Fibroblast of skin of scalp (primary cell): ENCODE measurements at regions not wholly inside any gene's neighbourhood (a gene's known extent, or its start where the extent isn't known, plus 50 kb on each side); places are given as distances from the start of the nearest gene placed in this dataset.

Source experiments
- DNase-seq: peaks from one replicate; pipeline ENCODE4 v3.0.0-alpha.2; 2013

DNA sequence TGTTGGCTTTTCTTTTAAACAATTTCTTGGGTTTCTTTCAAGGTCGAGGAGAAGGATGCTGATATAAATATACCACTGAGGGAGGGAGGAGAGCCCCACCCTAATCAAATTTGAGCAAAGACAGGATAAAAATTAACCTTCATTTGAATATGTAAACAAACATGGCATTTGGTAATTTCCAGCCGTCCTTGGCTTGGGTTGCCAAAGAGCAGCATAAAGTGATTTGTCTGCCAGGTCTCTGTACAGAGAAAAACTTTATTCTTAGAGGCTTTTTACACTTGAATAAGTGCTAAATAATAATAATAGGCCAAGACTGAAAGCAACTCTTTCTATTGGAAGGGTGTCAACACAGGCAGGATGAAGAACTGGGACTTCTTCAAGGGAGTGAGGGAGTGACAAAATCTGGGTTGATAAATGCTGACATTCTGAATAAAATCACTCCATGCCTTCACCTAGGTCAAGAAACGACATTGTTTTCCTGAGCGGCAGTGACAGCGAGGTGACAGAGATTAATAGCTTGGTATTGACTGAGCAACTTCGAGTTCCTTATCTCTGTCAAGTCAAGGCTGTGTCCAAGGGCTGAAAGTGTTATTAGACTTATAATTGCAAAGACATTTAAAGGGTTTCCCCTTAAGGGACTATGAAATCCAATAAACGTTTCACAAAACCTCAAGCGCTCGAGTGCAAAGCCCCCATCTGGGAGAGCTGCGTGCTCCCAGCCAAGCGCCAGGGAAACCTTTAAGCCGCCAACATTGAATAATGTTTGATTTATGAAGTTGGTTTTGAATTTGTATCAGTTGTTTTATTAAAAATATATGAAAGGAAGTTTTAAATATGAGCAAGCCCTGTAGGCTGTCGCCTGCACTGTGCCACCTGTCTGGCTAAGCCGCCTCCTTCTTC, 269.5 kb upstream of the N4BP1 start:
- no peak for DNase-seq

DNA sequence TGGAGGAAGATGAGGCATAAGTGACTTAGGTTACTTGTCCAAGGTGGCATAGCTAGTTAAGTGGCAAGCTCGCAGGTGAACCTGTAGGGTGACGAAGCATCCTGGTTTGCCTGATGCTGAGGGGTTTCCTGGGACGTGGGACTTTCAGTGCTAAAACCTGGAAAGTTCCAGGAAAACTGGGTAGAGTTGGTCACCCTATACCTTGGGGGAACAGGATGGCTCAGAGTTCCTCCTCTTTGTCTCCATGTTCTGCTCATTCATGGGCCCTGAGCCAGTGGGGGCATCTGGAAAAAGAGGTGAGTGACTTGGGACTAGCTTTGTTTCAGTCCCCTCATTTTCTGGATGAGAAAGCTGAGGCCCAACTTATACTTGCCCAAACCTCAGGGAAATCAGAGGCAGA, 268.0 kb upstream of the N4BP1 start:
- DNase-seq = no peak

DNA sequence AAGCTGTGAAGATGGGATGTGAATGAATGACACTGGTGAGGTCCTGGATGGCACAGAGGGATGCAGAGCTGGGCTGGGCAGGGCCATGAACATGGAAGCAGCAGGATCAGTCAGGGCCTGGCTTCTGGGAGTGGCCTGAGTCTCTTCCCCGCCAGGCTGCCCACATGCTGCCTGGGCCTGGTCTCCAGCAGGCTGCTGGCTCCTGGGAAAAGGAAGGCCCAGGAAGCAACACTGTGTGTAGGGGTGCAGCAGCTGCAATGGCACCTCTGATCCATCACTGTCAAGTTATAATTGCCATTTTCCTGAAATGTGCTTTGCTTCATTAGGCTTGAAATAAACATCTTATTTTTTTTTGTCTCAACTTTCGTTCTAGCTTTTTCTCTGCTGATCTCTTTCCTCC, 260.2 kb upstream of the N4BP1 start:
- DNase-seq = no peak

DNA sequence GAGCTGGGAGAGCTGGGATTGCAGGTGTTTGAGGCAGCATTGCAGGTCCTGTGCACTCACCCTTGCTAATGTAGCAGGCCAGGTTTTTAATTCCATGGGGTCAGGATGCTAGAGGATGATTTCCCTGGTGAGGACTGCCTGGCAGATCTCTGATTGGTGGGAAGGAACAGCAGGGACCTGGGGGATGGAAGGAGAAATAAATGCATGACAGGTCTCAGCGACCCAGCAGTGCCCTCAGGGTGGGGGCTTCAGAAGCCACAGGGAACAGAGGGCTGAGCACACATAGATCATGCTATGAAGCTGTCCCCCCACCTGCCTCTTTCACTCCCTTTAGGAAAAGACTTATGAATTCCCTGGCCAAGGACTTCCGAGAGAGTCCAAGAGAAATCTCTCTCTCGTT, 255.5 kb upstream of the N4BP1 start:
- no peak for DNase-seq

DNA sequence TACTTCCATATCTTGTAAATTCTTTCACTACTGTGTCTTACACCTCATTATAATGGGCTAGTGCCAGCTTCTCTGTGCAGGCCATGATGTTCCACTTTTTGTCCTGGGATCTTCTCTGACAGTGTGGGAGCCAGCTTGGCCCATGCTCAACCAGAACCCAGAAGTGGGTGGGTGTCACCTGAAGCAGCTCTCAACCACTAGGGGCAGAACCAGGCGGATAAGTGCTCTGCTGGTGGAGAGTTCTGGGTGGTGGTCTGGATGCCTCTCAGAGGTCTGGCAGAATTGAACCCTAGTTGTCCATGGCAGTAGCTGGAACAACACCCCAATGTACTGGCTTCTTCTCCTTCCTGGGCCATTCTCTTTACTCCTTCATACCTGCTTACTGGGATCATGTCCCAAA, 254.1 kb upstream of the N4BP1 start:
- DNase-seq = no peak

DNA sequence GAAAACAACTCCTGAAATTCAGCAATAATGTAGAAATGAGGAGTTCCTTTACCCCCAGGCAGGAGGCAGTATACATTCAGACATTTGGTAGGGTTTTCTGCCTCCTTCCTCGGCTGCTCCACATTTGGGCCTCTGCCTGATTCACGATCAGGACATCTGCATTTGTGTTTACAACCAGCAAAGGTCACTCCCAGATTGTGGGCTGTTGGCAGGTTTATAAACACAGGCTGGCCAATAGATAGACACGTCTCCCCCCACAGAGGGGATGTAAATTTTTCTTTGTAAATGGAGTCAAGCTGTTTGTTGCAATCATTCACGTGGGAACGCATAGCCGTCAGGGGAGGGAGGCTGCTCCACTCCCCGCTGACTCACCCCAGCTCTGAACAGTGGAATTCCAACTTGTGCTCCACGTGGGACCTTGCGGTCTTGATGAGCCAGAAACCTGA, 252.1 kb upstream of the N4BP1 start:
- peak; percentile 14 for DNase-seq

DNA sequence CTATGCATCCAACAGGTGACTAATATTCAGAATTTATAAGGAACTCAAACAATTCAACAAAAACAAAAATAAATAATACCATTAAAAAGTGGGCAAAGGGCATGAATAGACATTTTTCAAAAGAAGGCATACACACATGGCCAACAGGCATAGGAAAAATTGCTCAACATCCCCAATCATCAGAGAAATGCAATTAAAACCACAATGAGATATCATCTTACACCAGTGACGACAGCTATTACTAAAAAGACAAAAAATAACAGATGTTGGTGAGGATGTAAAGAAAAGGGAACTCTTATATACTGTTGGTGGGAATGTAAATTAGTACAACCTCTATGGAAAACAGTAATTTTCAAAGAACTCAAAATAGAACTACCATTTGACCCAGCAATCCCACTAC, 250.4 kb upstream of the N4BP1 start:
- no peak for DNase-seq

DNA sequence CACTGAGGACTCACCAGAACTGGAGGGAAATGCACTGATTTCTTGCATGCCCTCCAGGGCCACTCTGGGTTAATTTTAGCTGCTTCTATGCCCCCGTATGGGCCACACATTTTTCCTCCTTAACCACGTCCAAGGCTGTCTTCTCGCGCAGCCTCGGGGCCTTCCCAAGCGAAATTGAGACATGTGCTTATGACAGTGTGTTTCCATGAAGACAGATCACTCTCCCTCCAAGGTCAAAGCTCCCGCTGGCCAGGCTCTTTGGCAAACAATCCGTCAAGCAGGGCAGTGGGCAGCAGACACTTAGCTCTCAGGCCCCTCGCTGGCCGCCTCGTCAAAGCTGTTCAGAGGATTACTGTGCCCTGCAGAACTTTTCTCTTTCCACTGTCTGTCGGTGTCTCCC, 243.0 kb upstream of the N4BP1 start:
- no peak for DNase-seq

DNA sequence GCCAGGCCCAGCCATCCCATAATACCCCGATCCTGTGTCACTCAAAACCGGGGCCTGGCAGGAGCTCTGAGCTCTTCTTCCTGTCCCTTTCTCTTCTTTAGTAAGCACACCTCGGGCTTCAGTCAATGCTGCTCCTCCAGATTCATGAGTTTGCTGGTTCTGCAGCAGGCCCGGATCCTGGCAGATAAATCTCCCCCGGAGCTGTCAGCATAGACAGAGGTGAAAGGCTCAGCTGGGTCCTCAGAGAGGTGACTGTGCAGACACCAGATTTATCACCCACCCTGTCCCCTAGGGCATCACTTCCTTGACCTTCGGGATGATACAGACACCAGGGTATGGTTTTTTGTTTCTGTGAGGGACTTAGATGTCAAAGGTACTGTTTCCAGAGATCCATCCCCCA, 242.5 kb upstream of the N4BP1 start:
- DNase-seq = no peak

DNA sequence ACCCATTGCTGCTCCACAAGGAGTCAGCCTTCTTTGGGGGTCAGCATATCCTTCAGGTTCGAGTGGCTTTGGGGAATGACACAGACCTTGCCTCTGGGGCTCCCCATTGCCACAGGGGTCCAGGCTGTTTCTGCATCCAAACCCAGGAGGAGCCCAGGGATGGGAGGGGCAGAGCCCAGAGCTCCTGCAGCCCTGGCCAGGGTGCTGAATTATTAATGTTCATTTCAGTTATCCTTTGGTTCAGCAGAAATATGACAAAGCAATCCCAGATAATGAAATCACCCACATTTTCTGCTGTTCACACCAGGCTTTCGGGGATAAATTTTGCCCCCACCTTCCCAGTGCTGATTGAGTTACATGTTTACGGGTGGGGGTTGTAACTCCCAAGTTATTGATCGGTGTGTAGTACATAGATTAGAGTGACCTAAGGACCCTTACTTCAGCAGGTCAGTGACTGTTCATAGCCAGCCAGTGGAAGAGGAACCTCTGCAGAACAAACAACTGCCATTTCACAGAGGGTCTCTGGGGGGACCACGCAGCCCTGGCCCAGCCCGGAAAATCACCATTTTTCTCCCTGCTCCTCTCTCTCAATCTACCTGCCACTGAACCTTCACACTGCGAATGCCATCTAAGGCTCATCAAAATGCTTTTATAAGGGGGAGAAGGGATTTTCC, 240.3 kb upstream of the N4BP1 start:
- no peak for DNase-seq

DNA sequence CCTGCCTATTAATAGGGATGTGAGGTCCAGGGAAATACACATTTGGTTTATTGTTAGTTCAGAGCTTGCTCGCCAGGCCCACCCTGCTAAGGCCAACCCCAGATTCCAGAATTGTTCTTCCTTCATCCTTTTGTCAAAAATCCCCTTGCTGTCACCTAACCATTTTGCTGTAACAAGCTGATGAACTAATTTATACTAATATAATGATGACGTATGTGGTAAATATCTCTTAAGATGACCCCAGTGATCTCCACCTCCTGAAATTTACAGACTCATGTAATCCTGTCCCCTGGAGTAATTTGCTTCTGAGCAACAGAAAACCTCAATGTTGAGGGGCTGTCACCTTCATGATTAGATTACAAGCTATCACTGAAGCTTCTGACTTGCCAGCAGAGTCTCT, 236.3 kb upstream of the N4BP1 start:
- DNase-seq = no peak

DNA sequence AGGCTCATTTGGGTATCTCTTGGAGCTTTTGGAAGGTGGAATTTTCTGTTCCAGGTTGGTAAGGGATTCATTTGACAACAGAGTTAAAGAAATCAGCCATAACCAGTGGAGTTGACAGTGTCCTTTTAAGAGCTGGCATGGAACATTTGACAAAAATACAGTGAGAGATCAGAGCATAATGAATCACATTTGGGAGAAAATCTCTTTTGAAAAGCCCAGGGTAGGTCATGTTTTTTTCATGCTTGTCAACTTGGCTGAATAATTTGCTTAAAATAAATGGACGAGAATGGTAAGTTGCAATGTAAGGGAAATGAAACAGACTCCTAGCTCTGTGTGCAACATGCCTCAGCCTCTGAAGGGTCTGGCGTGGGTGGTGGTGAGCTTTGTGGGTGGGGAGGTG, 235.3 kb upstream of the N4BP1 start:
- DNase-seq = no peak

DNA sequence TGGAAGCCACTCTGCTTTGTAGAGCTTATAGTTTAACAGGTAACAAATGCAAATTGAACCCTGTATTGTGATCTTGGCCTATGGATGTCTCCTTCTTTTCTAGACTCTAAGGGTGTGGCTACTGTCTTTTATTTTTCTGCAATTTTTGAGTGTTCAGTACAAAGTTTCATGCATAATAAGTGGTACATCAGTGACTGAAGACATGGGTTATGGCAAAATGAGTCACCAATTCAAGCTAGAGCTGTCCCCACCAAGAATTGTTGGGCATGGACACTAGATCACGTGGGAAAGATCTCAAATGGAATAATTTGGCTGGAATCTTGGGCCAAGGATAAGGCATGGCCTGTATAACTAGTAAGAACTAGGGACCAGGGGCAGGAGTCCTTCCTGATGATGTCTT, 228.4 kb upstream of the N4BP1 start:
- no peak for DNase-seq

DNA sequence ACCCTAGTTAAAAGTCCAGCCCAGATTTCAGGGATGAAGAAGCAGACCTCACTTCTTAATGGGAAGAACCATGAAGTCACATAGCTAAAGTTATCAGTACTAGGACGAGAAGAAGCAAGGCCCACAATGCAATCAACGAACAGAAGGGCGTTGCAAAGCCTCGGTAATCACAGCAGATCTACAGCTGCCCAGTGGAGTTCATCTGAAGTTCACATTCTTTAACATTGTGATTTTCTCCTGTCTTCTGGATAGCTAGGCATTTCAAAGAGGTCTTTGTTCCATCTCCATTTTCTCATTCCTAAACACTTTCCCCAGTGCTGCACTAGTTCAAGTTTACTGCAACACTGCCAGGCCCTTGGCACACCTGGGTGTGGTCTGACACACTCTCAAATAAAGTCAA, 226.7 kb upstream of the N4BP1 start:
- DNase-seq = no peak

DNA sequence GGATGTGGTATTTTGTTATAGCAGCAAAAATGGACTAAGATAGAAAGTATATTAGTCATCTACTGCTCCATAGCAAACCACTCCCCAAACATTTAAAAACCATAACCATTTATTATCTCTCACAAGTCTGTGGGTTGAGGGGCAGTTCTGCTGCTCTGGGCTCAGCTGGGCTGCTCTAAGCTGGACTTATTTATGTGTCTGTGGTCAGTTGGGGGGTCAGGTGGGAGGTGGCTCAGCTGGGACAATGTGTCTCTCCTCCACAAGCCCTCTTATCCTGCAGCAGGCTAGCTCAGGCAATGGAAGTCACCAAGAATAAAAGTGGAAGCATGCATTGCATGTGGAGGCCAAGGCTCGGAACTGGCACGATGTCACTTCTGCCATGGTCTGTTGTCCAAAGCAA, 226.1 kb upstream of the N4BP1 start:
- DNase-seq = no peak

DNA sequence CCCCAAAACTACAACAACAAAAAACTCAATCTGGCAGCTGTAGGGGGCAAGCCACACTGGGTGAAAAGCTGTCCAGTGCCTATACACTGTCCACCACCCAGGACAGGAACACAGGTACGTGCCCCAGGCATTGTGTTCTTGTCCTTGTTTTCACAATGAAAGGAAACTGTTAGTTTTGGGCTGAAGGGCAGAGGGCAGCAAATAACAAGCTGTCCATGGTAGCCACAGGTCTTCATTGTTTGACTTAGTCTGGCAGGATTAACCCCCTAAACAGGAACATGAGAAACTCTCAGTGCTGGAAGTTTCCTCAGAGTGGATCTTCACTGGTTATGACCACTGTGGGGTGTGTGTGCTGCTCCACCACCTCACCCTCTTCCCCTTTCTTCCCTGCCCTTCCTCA, 224.6 kb upstream of the N4BP1 start:
- no peak for DNase-seq

DNA sequence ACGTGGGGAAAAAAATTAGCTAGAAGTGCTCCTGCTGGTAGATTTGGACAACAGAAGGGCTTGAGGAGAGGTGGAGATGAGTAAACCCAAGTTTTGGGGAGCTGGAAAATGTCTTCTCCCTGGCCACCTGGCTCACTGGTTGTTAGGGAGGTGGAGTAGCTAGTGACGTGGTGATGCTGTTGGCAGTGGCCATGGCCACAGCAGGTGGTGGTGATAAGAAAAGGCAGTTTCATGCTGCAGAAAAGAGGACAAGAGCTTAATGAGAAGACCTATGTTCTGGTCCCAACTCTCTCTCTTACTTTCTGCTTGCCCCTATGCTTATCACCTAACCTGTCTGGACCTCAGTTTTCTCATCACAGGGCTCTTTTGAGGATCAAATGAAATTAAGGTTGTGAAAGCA, 223.5 kb upstream of the N4BP1 start:
- DNase-seq = no peak

DNA sequence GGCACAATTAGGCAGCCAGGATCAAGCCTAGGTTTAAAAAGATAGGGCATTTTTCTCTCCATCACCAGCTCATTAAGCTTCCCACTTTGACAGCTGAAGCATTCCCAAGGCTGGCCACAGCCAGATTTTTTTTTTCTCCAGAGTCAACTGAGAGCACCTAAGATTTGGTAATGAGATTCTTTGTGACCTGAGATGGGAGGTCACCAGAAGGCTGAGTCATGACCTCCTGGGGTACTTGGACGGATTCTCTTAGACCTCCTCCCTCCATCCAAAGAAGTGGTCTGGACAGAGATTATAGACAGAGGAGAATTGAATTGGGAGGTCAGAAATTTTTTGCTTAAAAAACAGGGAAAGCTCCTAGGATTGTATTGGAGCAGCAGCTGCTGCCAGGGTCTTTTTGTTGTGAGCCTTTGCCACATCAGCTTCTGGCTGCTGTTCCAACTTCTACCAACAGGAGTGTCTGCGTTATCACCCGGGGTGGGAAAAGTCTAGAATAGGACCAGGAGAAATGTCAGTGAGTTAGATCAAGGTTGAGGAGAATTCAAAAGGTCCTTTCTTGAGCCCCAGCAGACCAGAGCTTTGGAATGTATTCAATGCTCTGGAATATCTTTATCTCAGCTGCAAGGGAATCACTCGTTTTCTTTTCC, 221.2 kb upstream of the N4BP1 start:
- no peak for DNase-seq

DNA sequence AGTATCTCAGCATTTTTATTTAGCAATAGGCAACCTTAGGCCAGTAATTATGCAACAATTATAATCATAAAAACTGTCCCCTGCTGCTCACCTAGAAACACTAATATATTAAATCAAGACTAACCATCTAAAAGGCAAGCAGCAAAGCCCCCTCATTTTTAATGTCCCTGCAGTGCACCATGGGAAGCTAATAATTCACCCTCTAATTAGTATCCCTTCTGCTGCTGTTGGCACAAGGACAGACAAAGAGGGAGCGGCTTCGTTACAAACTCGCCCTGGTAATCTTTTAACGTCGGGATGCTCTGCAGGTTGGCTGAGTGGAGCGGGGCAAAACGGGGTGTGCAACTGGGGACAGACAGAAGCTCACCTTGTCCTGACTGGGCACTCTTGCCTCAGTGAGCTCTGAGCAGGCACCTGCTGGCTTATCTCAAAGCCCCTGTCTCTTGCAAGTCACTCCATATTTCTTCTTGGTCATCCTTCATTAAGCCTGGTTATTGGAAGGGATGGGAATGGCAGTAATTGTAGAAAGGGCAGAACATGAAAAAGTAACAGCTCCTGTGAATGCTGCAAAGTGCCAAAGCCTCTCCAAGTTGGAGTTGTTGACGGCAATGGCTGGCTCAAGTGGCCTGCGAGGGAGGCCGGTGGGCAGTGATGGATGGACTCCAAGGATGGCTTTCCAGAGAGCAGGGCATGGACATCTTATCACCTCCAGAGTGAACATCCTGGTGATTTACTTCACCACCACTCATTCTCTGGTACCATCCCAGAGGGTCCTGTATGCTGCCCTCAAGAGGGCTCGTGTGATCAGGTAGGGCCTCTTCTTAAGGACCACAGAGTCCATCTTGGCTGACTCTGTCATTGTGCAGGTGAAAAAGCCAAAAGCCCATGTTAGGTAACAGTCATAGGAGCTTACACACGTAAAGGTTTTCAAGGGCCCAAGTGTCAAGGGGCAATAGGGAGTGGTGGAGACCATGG, 219.6 kb upstream of the N4BP1 start:
- no peak for DNase-seq

DNA sequence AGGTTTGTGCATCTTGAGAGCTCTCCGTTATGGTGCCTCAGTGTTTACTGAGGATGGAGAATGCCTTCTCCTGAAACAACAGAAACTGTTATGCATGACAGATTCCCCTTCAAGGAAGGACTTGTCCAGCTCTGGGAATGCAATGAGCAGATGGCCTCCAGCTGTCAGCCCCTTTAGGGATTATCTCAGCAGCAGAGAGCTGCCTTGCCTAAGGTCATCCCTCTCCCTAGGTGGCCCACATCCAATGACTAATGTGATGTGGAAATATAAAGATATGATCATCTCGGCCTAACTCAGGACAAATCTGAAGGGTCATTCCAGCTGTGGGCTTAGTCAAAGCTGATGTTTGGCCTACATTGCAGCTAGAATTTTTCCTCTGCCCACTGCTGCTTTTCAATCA, 214.3 kb upstream of the N4BP1 start:
- DNase-seq = no peak

DNA sequence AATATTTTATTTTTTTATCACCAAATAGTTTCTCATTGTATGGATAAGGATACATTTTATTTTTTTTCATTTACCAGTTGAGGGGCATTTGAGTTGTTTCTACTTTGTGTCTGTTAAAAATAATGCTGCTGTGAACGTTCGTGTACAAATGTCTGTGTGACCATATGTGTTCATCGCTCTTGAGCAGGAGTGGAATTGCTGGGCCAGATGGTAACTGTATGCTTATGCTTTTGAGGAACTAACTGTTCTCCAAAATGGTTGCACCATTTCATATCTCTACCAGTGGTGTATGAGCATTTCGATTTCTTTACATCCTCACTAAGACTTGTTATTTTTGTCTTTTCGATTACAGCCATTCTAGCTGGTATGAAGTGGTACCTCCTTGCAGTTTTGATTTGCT, 212.5 kb upstream of the N4BP1 start:
- no peak for DNase-seq

DNA sequence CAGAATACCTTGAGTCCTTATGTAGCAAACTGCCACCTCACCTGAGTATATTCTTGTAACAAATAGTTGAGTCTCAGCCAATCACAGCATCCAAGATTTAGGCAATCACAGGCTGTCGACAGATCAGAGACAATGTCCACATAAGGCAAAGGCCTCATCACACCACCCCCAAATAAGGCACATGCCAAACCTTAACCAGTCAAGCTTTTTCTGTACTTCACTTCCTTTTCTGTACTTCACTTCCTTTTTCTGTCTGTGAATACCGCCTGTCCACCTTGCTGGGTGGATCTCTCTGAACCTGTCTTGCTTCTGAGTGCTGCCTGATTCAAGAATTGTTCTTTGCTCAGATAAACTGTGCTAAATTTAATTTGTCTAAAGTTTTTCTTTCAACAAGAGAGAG, 210.4 kb upstream of the N4BP1 start:
- no peak for DNase-seq

DNA sequence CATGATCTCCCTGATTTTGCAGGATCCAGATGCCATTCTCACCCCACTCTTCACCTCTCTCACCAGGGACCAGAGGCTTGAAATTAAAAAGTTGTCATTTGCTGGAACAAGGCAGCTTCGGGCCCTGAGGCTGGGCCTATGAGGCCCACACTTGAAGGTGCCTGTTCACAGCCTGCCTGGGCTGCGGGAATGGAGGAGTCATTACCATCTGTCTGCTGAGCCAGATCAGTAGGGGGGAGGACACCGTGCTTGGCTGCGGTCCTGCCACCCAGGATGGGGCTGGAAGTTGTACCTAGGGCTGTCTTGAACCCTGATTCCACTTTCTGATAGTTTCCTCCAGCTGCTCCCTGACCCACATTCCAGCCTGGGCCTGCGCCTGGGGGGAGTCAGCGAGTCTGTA, 208.3 kb upstream of the N4BP1 start:
- DNase-seq = no peak
